Stimulated activated CD8-positive, alpha-beta memory T cell treated with anti-CD3 and anti-CD28 coated beads, Interleukin-7, amount 100 ng/mL, for 4 hours (primary cell): ENCODE measurements at regions not wholly inside any gene's neighbourhood (a gene's known extent, or its start where the extent isn't known, plus 50 kb on each side); places are given as distances from the start of the nearest gene placed in this dataset.

Source experiments
- DNase-seq, 2 donors: peaks; one replicate each; pipeline ENCODE4 v3.0.0-alpha.2; 2020; ENCODE audit warnings: low read depth in 2 of 2

GRCh38 chr22:49623176-49623575, 204.5 kb downstream of the BRD1 start:
- DNase-seq: no peak

GRCh38 chr22:49622241-49623105, 205.2 kb downstream of the BRD1 start:
- DNase-seq: no peak

- no peak for DNase-seq
Measured at GRCh38 chr22:49621601-49622210, 206.0 kb downstream of the BRD1 start.

GRCh38 chr22:49620666-49621065, 207.0 kb downstream of the BRD1 start:
- DNase-seq: no peak

- DNase-seq: no peak
Measured at GRCh38 chr22:49620003-49620556, 207.6 kb downstream of the BRD1 start.

- DNase-seq: no peak
Measured at GRCh38 chr22:49619301-49619700, 208.4 kb downstream of the BRD1 start.

- no peak for DNase-seq
Measured at GRCh38 chr22:49618677-49618953, 209.1 kb downstream of the BRD1 start.

- no peak for DNase-seq
Measured at GRCh38 chr22:49617866-49618676, 209.6 kb downstream of the BRD1 start.

- no peak for DNase-seq
Measured at GRCh38 chr22:49617264-49617663, 210.4 kb downstream of the BRD1 start.

- DNase-seq: no peak
Measured at GRCh38 chr22:49616356-49617231, 211.1 kb downstream of the BRD1 start.

GRCh38 chr22:49614966-49615965, 212.4 kb downstream of the BRD1 start:
- DNase-seq: no peak

- no peak for DNase-seq
Measured at GRCh38 chr22:49613511-49614270, 214.0 kb downstream of the BRD1 start.

GRCh38 chr22:49613108-49613507, 214.6 kb downstream of the BRD1 start:
- no peak for DNase-seq

GRCh38 chr22:49609207-49609876, 218.3 kb downstream of the BRD1 start:
- DNase-seq: no peak

GRCh38 chr22:49608660-49609059, 219.0 kb downstream of the BRD1 start:
- DNase-seq: no peak

GRCh38 chr22:49608228-49608627, 219.4 kb downstream of the BRD1 start:
- DNase-seq: no peak

GRCh38 chr22:49607821-49608220, 219.9 kb downstream of the BRD1 start:
- no peak for DNase-seq

GRCh38 chr22:49606562-49607290, 220.9 kb downstream of the BRD1 start:
- DNase-seq: no peak
